CD4-positive, alpha-beta T cell (primary cell): ENCODE measurements at regions not wholly inside any gene's neighbourhood (a gene's known extent, or its start where the extent isn't known, plus 50 kb on each side); places are given as distances from the start of the nearest gene placed in this dataset.

Experiments used
- ATAC-seq: fragments of 200-7000 bp; cut with Tn5 transposase; one replicate; pipeline ENCODE4 v1.10.0; 2022; ENCODE audit warnings: mild to moderate bottlenecking; ENCODE audit not compliant: poor library complexity
- CTCF ChIA-PET: fragments of 350-600 bp; sonication (Branson Sonifier 250); formaldehyde crosslinking; loops from one replicate; lab custom pipeline; 2021; ENCODE audit warnings: antibody characterized with exemption, inconsistent platforms; lab: Charles Lee
- POLR2A ChIA-PET: fragments of 350-600 bp; sonication (Branson Sonifier 250); formaldehyde crosslinking; loops from one replicate; lab custom pipeline; 2021; ENCODE audit warnings: antibody characterized with exemption, inconsistent platforms; lab: Charles Lee
- DNase-seq, 14 experiments: peaks; one replicate each; pipeline ENCODE4 v3.0.0-alpha.2; 2013 to 2020; ENCODE audit warnings: mixed read lengths in 2 of 14
- H3K27ac ChIP-seq, 2 donors: one replicate each; pipeline versions ENCODE4 v1.5.1 to v1.7.0; 2013; ENCODE audit warnings: low read length in 2 of 2, low read depth in 1 of 2, mild to moderate bottlenecking in 1 of 2
- H3K27me3 ChIP-seq, 2 experiments: 1 replicate in 1 of 2; 2 replicates in 1 of 2; pipeline versions ENCODE4 v1.6.1 to v1.7.0; 2013; ENCODE audit warnings: low read length in 2 of 2, control low read depth in 1 of 2, mild to moderate bottlenecking in 1 of 2, moderate library complexity in 1 of 2; ENCODE audit not compliant: insufficient read depth in 2 of 2, control insufficient read depth in 1 of 2
- H3K36me3 ChIP-seq: one replicate; pipeline ENCODE4 v1.6.1; 2013; ENCODE audit warnings: low read length, control low read depth; ENCODE audit not compliant: insufficient read depth
- H3K4me1 ChIP-seq: one replicate; pipeline ENCODE4 v1.6.1; 2013; ENCODE audit warnings: low read length, control low read depth; ENCODE audit not compliant: insufficient read depth
- H3K4me3 ChIP-seq: one replicate; pipeline ENCODE4 v1.5.1; 2013; ENCODE audit warnings: mild to moderate bottlenecking, low read length, moderate library complexity
- H3K9me3 ChIP-seq, 2 experiments: 1 replicate in 1 of 2; 2 replicates in 1 of 2; pipeline versions ENCODE4 v1.6.1 to v1.7.0; 2013; ENCODE audit warnings: low read length in 2 of 2, mild to moderate bottlenecking in 2 of 2, control low read depth in 1 of 2, moderate library complexity in 1 of 2; ENCODE audit not compliant: control insufficient read depth in 1 of 2, insufficient read depth in 1 of 2
- H3K27ac Mint-ChIP-seq: one replicate; pipeline ENCODE4 v1.8.0; 2020; ENCODE audit warnings: mixed read lengths
- H3K27me3 Mint-ChIP-seq: one replicate; pipeline ENCODE4 v1.8.0; 2021; ENCODE audit warnings: mixed read lengths
- H3K36me3 Mint-ChIP-seq: one replicate; pipeline ENCODE4 v1.8.0; 2021; ENCODE audit warnings: low read depth, mixed read lengths
- H3K4me1 Mint-ChIP-seq: one replicate; pipeline ENCODE4 v1.8.0; 2021; ENCODE audit warnings: low read depth, mixed read lengths
- H3K4me3 Mint-ChIP-seq: one replicate; pipeline ENCODE4 v1.8.0; 2020; ENCODE audit warnings: mild to moderate bottlenecking, mixed read lengths
- H3K9me3 Mint-ChIP-seq: one replicate; pipeline ENCODE4 v1.8.0; 2020; ENCODE audit warnings: mixed read lengths
- CTCF ChIP-seq: fragments of 200-600 bp; IDR thresholded peaks from one replicate; pipeline ENCODE4 v1.8.0; 2022; ENCODE audit warnings: antibody characterized with exemption, mild to moderate bottlenecking
- intact Hi-C, 2 experiments: fragments of 100-400 bp; cut with DNase I in 1 of 2; cut with micrococcal nuclease in 1 of 2; formaldehyde crosslinking; loops; one replicate each; pipeline versions ENCODE4 v1.15.1 to v1.9.0; 2023 to 2025; cut with DNase I, micrococcal nuclease

- no peaks in the 10 kb centered on the region for H3K36me3 ChIP-seq
- Mint-ChIP-seq H3K27ac (no peak overlapping the region), H3K9me3 (no peaks in the 10 kb centered on the region), H3K27me3 (peaks cover 12% of the 10 kb centered on the region), H3K36me3 (no peaks in the 10 kb centered on the region), H3K4me1 (no peaks in the 10 kb centered on the region), H3K4me3 (no peak overlapping the region)
- peaks cover 0 to 10% of the 10 kb centered on the region in 2 experiments for H3K27me3 ChIP-seq
- no peak for DNase-seq
- H3K4me3 ChIP-seq: no peak overlapping the region
- no peak for TF ChIP-seq CTCF
- intact Hi-C loops: no loop called here
- H3K27ac ChIP-seq: no peak overlapping the region
- H3K4me1 ChIP-seq: no peaks in the 10 kb centered on the region
- ATAC-seq: no peak
- CTCF ChIA-PET: no interaction called here
- peaks cover 0 to 5% of the 10 kb centered on the region in 2 experiments for H3K9me3 ChIP-seq
- POLR2A ChIA-PET: no interaction called here
Observed at GRCh38 chr9:14439555-14439954, 125.6 kb upstream of the NFIB start.

- ChIA-PET CTCF (no interaction called here), POLR2A (no interaction called here)
- Histone ChIP-seq H3K9me3 (peaks cover 0 to 5% of the 10 kb centered on the region in 2 experiments), H3K27ac (no peak overlapping the region), H3K4me1 (no peaks in the 10 kb centered on the region), H3K36me3 (no peaks in the 10 kb centered on the region), H3K27me3 (peaks cover 0 to 10% of the 10 kb centered on the region in 2 experiments), H3K4me3 (no peak overlapping the region)
- no peak for TF ChIP-seq CTCF
- no peak for DNase-seq
- H3K9me3 Mint-ChIP-seq: no peaks in the 10 kb centered on the region
- no peak overlapping the region for H3K27ac Mint-ChIP-seq
- H3K36me3 Mint-ChIP-seq: no peaks in the 10 kb centered on the region
- ATAC-seq: no peak
- no peak overlapping the region for H3K4me3 Mint-ChIP-seq
- H3K27me3 Mint-ChIP-seq: peaks cover 17% of the 10 kb centered on the region
- intact Hi-C loops: no loop called here
- no peaks in the 10 kb centered on the region for H3K4me1 Mint-ChIP-seq
Observed at GRCh38 chr9:14438232-14439021, 124.5 kb upstream of the NFIB start.

- Histone ChIP-seq H3K4me3 (no peak overlapping the region), H3K4me1 (no peaks in the 10 kb centered on the region), H3K27ac (no peak overlapping the region), H3K36me3 (no peaks in the 10 kb centered on the region), H3K27me3 (peaks cover 0 to 10% of the 10 kb centered on the region in 2 experiments), H3K9me3 (peaks cover 0 to 5% of the 10 kb centered on the region in 2 experiments)
- Mint-ChIP-seq H3K4me1 (no peaks in the 10 kb centered on the region), H3K36me3 (no peaks in the 10 kb centered on the region), H3K9me3 (no peaks in the 10 kb centered on the region), H3K4me3 (no peak overlapping the region), H3K27ac (no peak overlapping the region), H3K27me3 (peaks cover 20% of the 10 kb centered on the region)
- ChIA-PET CTCF (no interaction called here), POLR2A (no interaction called here)
- DNase-seq (no peak), ATAC-seq (no peak)
- TF ChIP-seq CTCF: no peak
- intact Hi-C loops: no loop called here
Observed at GRCh38 chr9:14437354-14438231, 123.7 kb upstream of the NFIB start.
